HTR-8/SVneo (cell line): ENCODE measurements at regions not wholly inside any gene's neighbourhood (a gene's known extent, or its start where the extent isn't known, plus 50 kb on each side); places are given as distances from the start of the nearest gene placed in this dataset.
"Not testable (repeated sequence)": the region's sequence is repeated elsewhere in the genome, so short reads cannot be mapped to it uniquely, and the experiment has no call there.

Experiments used
- DNase-seq: peaks from one replicate; pipeline ENCODE4 v3.0.0; 2011; ENCODE audit warnings: low spot score, mixed read lengths; ENCODE audit not compliant: insufficient read length
- FAIRE-seq: peaks from 2 replicates; lab custom pipeline; 2011; peaks lifted over from hg19 to GRCh38; lab: Jason Lieb, UNC

DNA sequence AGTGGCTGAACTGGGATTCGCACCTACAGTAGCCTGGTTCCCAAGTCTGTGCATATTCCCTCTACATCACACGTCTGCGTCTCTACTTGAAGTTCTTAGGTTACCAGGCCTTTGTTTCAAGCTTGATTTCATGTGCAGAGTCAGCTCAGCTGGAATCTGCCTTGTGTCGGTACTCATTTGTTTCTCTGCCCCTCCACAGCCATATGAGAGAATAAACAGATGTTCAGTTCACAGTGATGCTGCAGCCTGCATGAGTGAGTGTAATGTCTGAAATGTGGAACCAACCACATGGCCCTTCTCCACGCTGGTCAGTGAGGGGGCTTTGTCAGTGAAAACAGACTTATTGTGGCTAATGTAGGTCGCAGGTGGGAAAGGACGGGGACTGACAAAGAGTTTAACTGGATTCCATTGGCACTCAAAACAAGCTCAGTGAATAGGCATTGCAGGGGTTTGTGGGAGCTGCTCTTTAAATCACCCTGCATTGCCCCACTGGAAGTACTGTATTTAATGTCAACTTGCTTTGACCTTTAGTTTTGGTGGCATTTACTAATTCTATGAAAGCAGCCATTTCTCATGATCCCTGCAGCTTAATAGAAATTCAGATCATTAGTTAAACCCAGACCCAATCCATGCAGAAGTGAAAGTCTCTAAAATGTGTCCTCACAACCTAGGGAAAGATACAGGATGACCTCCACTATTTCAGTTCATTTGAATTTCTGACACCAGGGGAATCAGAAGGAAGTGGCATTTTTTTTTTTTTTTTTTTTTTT lies 136.4 kb upstream of the FAM78B start:
- FAIRE-seq, result no peak
- no peak for DNase-seq

DNA sequence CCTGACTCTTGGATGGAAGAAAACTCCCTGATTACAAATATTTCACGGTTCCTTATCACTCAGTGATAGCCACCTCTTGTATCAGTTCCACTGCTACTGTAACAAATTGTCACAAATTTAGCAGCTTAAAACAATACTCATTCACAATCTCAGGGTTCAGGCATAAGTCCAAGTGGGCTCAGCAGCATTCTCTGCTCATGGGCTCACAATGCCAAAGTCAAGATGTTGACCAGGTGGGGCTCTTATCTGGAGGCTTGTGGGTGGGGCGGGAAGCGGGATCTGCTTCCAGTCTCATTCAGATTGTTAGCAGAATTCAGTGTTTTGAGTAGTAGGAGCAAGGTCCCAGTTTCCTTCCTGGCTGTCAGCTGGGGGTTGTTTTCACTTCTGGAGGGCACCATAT lies 137.3 kb upstream of the FAM78B start:
- no peak for FAIRE-seq
- DNase-seq, result no peak

DNA sequence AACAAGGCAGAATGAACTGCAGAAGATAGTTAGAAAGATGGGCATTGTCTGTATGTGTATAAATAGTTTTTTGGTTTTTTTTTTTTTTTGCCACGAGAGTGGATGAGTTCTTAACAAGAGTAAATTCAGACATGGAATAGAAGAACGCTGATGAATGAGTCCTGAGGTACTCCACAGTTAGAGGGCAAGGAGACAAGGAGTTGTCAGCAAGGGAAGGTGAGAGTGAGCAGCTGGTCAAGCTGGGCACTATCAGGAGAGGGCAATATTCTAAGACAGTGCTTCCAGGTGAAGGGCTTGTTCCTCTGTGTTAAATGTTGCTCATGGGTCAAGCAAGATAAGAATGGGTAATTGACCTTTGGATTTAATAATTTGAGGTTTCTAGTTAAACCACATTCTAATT lies 138.6 kb upstream of the FAM78B start:
- FAIRE-seq (no peak), DNase-seq (no peak)

DNA sequence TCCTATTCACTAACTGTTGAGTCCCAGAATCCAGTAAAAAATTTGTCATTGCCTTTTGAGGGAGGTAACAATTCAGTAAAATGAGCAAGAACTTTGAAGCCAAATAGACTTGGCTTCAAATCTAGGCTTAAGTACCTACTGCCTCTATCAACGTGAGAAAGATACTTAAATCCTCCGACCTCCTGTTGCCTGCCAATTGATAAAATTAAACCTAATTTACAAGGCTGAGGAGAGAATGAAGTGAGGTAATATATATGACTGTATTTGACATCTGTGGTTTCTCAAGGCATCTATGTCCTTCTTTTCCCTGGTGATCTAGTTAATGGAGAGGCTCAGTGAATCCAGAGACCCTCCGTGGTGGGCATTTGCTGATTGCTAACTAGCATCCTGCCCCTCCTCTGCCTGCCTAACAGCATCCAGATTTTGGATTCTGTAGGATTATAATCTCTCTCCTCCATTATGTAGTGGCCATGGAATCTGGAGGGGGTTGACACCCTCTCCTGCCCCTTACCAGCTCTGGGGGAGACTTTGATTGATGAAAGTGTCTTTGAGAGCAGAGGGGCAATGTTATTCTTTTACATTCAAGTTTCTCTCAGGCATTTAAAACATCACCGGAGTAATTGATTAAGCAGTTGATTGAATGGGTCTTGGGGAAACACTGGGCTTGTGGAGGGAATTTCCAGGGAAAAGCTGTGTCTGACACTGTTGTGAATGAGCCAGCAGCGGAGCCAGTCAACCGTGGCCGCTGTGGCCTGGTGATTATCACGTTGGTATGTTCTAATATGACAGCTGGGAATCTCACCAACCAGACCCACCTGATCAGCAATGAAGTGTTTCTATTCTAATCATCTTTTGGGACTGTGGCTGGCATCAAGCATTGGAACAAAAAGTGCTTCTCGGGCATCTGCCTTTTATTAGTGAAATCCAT lies 140.7 kb upstream of the FAM78B start:
- no peak for FAIRE-seq

DNA sequence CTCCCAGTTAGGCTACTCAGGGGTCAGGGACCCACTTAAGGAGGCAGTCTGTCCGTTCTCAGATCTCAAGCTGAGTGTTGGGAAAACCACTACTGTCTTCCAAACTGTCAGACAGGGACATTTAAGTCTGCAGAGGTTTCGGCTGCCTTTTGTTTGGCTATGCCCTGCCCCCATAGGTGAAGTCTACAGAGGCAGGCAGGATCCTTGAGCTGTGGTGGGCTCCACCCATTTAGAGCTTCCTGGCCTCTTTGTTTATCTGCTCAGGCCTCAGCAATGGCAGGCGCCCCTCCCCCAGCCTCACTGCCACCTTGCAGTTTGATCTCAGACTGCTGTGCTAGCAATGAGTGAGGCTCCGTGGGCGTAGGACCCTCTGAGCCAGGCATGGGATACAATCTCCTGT lies 149.5 kb upstream of the FAM78B start:
- DNase-seq, FAIRE-seq: not testable (repeated sequence)

More for the DNA sequence above, 140.7 kb upstream of the FAM78B start:
- DNase-seq, result no peak

DNA sequence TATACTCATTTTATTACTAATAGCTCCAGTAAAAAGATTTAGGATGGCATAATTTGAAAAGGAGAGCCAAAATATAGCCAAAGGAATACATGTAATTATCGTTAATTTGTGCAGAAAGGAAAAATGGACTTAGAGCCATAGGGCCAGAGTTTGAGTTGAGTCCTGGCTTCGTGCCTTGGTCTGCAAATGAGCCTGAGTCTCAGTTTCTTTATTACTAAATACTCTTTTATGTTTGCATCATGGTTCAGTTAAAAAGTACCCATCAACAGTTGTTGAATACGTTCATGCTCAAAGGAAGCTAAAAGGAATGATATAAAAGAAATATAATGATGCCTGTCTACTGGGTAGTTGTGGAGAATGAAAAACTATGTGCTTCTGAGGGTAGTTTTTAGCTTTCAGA lies 155.7 kb upstream of the FAM78B start:
- DNase-seq (no peak), FAIRE-seq (no peak)

DNA sequence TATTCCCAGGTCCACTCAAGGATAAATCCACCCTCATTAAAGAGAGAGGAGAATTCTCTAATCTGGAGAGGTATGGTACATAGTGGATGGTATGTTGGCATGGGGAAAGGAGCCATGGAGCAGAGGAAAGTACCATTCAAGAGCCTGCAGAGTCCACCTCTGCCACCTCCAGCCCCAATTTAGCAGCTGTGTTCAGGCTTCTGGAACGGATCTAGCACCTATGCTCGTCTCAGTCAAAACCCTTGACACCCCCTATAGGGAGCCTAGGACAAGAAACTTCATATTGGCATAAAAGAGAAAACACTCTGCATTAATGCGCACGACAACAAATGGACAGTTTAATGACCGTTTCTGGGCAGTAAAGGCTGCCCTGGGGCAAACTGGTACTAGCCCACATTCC lies 161.1 kb upstream of the FAM78B start:
- FAIRE-seq (no peak), DNase-seq (no peak)

DNA sequence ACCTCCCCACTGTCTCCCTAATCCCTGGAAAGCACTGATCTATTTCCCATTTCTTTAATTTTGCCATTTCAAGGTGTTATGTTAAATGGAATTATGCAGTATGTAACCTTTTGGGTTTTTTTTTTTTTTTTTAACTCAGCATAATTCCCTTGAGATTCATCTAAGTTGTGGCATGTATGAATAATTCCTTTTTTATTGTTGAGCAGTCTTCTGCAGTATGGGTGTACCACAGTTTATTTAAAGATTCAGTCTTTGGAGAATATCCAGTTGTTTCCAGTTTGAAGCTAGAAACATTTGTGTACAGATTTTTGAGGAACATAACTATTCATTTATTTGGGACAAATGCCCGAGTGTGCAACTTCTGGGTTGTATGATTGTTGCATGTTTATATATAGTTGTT lies 162.2 kb upstream of the FAM78B start:
- no peak for DNase-seq
- no peak for FAIRE-seq

DNA sequence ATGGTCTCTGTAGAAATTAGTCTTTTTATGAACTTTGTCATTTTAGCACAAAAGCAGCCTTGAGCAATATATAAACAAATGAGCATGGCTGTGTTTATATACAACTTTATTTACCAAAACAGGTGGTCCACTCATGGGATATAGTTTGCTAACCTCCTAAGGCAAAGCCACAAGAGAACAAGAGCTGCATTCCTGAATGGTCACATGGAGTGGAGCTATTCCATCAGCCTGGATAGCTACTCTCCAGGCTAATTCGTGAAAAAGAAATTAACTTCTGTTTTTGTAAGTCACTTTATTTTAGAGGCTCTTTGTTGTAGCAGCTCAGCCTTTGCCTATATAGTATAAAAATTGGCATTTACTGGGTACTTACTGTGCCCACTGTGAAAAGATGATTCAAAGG lies 163.3 kb upstream of the FAM78B start:
- DNase-seq (no peak), FAIRE-seq (no peak)

DNA sequence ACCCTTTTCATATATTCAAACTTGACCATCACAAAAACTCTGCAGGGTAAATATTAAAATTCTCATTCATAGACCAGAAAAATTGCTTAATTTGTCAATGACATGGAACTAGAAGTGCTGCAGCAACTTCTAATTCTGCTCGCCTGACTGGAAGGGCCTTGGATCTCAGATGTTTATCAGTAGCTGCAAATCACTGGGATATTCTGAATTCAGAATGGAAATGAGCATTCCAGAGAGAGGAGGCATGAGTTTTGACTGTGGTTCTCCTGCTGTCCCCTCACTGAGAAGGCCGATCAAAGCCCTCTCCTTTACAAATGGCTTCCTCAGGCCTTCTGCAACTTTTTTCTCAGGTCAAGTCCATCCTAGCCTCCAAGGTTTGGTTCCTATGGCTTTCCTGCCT lies 171.3 kb upstream of the FAM78B start:
- no peak for FAIRE-seq
- no peak for DNase-seq

DNA sequence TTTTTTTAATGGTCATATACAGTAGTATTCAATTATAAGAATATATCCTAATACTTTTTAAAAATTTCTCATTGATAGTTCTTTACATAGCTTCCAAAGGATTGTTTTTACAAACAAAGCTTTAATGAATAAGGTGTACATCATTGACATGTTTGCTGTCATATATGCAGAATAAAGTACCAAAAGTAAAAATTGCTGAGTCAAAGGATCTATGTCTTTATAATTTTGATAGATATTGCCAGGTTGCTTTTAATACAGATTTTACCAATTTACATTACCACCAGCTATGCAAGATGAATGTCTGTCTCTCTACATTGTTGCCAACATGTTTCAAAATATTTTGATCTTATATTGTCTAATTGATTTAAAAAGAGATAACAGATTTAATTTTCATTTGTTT lies 173.9 kb upstream of the FAM78B start:
- DNase-seq (no peak), FAIRE-seq (no peak)

DNA sequence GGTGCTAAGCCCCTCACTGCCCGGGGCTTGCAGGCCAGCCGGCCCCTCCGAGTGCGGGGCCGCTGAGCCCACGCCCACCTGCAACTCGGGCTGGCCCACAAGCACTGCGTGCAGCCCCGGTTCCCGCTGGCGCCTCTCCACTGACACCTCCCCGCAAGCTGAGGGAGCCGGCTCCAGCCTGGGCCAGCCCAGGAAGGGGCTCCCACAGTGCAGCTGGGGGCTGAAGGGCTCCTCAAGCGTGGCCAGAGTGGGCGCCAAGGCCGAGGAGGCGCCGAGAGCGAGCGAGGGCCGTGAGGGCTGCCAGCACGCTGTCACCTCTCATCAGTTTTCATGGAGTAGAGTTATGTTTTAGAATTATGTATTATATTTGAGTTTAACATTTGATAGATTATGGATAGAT lies 176.5 kb upstream of the FAM78B start:
- FAIRE-seq (no peak), DNase-seq (no peak)

DNA sequence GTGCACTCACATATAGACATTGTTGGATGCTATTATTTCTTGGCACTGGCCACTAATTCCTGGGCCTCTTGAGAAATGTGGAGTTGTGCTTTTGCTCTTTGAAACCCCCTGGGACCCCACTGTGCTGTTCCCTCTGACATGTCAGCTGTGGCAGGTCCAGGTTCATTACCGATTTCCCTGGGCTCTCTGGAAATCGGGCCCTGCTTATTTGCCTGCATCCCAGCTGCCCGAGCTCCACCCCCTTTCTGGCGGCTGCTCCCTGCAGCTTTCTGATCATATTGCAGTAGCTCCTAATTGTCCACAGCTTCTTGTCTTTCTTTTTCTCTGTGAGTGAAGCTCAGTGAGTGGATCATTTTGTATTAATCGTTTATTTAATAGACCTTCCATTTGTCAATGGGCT lies 183.7 kb upstream of the FAM78B start:
- DNase-seq, result no peak
- no peak for FAIRE-seq

DNA sequence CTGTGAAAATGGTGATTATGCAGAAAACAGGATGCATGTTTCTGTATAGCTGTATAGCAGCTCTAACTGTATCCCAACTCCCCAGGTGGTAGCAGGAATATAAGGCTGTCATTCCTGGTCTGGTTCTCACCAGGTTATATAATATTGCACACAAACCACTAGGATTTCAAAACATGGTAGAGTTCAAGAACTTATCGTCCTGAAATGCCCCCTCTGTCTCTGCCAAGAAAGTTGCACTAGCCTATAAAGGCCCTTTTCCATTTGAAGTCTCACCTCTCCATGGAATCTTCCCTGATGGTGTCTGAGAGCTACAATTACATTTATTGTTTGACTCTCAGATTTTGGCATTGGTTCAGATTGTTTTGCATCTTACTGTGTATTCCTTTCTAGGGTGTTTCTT lies 184.9 kb upstream of the FAM78B start:
- FAIRE-seq (no peak), DNase-seq (no peak)

DNA sequence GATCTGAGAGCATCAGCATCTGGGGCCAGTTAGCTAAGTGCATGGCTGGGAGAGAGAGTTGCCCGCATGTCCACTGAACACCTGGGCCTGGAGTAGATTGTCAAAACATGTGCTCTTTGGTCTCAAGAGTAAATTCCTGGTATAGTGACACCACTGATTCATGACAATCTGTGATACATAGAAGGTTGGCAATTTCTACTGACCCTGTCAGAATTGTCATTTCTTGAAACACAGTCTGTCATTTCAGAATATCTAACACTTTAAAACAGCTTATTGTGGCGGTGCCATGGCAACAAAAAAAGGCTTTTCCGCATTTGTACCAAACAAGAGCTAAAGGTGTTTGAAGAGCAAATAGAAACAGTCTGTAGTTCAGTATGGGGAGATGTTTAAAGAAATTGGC lies 186.4 kb upstream of the FAM78B start:
- no peak for FAIRE-seq
- no peak for DNase-seq

DNA sequence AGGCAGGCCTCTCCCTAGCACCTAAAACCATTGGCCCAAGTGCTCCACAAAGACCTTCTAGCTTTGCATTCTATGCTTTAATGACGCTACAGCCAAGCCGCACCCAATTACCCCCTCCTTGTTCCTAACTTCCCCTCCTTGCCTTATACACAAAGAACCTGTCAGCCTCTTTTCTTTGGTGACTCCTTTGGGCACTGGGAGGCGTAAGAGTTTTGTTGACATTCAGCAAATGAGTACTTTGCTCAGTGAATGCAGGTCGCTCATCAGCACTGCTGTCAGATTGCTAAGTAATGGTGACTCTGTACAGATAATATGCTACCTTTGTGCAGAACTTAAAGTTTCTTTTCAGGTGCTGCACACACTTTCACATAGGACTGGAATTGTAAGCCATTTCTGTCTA lies 187.6 kb upstream of the FAM78B start:
- FAIRE-seq, result no peak
- no peak for DNase-seq

DNA sequence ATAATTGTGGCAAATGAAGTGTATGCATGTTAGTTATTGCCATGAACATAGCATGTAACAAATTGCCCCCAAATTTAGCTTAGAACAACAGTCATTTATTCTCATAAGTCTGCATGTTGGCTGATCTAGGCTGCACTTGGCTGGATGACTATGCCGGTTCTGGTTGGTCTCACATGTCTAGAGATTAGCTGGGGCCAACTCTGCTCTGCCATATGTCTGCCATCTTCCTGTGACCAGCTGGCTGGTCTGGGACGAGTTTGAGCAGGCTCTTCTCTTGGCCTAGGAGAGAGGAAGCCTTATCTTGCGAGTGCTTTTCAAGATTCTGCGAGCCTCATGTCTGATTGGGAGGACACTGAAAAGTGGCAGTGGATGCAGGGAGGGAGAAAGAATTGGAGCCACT lies 198.3 kb upstream of the FAM78B start:
- DNase-seq, result no peak
- no peak for FAIRE-seq

DNA sequence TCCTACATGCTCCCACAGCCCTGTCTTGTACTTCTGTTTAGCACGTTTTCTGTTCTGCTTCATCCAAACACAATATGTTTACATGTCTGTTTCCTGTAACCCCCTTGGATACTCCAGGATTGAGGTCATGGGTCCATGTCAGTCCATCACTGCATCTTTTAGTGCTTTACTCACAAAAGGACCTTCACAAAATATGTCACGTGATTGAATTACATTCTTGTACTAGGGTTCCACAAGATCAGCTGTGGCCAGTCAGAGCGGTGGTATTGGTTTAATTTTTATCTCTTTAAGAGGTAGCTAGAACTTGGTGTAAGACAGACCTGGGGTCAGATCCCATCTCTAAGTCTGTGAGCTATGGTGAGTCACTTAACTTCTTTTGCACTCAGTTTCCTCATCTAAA lies 201.2 kb upstream of the FAM78B start:
- FAIRE-seq, result no peak
- DNase-seq, result no peak

DNA sequence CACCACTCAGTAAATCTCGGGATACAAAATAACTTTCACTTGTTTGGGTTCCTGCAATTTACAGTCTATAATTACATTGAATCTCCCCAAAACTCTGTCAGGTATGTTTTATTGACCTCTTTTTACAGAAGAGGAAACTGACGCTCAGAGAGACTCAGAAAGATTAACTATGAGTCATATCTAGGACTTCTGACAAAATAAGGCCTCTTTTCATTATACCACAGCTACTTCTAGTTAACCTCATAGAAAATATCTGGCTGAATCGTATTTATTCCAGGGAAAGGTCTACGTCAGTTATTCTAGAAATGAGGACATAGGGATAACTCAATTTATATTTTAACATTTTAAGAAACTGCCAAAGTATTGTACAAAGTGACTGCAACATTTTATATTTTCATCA lies 211.1 kb upstream of the FAM78B start:
- DNase-seq, result no peak
- FAIRE-seq, result no peak

DNA sequence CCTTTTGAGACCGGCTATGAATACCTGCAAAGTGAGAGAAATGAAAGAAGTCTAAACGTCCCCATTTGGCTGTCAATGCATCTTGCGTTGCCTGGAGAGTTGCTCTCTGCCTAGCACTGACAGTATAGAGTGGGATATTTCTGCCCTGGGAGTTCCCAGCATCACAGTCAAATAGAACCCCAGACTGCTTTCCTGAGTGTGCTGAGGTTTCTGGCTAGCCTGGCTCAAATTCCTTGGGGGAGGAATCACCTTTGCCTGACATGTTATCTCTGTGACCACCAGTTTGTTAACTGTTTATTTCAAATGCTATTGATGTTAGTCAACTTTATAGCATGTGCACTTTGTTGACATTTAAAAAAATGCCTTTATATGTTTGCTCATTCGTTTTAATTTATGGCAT lies 212.0 kb upstream of the FAM78B start:
- no peak for FAIRE-seq

DNA sequence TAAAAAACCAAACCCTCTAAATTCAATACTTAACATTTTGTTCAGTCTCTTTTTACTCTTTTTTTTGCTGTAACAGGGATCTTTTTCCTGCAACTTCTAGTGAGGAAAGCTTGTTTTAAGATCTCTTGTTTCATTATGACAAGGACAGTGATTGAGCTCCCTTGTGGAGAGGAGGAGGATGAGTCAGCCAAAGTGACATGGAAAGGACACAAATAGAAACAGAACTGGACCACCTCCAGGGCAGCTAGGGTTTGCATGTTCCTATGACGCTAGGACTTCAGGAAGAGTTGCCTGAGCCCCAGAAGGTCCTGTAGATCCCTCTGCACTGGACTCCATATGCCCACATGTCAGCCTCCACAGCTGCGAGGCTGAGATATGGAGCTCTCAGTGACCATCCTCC lies 212.6 kb upstream of the FAM78B start:
- FAIRE-seq (no peak), DNase-seq (no peak)

More for the DNA sequence above, 212.0 kb upstream of the FAM78B start:
- DNase-seq, result no peak

DNA sequence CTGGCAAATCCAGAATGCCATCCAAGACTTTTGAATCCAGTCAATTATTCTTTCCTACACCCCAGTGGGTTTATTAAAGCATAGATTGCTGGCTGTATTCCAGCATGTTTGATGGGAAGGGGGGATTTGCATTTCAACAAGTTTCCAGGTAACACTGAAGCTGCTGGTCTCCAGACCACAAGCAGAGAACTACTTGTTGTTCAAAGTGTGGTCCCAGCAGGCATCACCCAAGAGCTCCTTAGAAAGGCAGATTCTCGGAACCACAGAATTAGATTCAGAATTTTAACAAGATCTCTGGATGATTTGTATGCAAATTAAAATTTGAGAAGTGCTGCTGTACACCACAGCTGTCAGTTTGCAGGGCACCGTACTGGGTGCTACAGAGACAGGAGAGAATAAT lies 216.3 kb upstream of the FAM78B start:
- DNase-seq (no peak), FAIRE-seq (no peak)
